H1 (cell line): ENCODE measurements at regions not wholly inside any gene's neighbourhood (a gene's known extent, or its start where the extent isn't known, plus 50 kb on each side); places are given as distances from the start of the nearest gene placed in this dataset.
A peak's percentile ranks its signal among the peaks of the same experiment; 100 is the strongest.

Experiments used
- CTCF ChIA-PET: fragments of 300-600 bp; sonication (Branson Sonifier 250); formaldehyde crosslinking; loops from one replicate; lab custom pipeline; 2021; ENCODE audit not compliant: partially characterized antibody; lab: Charles Lee
- POLR2A ChIA-PET: fragments of 300-600 bp; sonication (Branson Sonifier 250); formaldehyde crosslinking; loops from one replicate; lab custom pipeline; 2021; ENCODE audit warnings: inconsistent platforms; ENCODE audit not compliant: partially characterized antibody; lab: Charles Lee
- DNase-seq, 2 experiments: peaks; one replicate each; pipeline versions ENCODE4 v3.0.0 to v3.0.0-alpha.2; 2010 to 2022; ENCODE audit warnings: low spot score in 2 of 2, low read depth in 1 of 2, mixed read lengths in 1 of 2
- FAIRE-seq: peaks from 2 replicates; lab custom pipeline; 2011; peaks lifted over from hg19 to GRCh38; lab: Jason Lieb, UNC
- H2AFZ ChIP-seq: 2 replicates; pipeline ENCODE4 v1.8.1; 2012; ENCODE audit warnings: low read length, inconsistent platforms
- H2AK5ac ChIP-seq: 2 replicates; pipeline ENCODE4 v1.6.1; 2013; ENCODE audit warnings: low read depth, low read length
- H2BK120ac ChIP-seq: replicated peaks from 2 replicates; pipeline ENCODE3; 2013; ENCODE audit warnings: low read depth, low read length, inconsistent platforms
- H2BK12ac ChIP-seq: 2 replicates; pipeline ENCODE4 v1.6.1; 2013; ENCODE audit warnings: low read depth, low read length
- H2BK15ac ChIP-seq: 2 replicates; pipeline ENCODE4 v1.6.1; 2013; ENCODE audit warnings: low read length
- H2BK20ac ChIP-seq: 2 replicates; pipeline ENCODE4 v1.6.1; 2013; ENCODE audit warnings: low read length
- H2BK5ac ChIP-seq: 2 replicates; pipeline ENCODE4 v1.6.1; 2013; ENCODE audit warnings: low read depth, low read length
- H3K14ac ChIP-seq: 2 replicates; pipeline ENCODE4 v1.6.1; 2013; ENCODE audit warnings: inconsistent platforms; ENCODE audit not compliant: insufficient read length
- H3K18ac ChIP-seq: 2 replicates; pipeline ENCODE4 v1.6.1; 2013; ENCODE audit warnings: low read length; ENCODE audit errors: extremely low read depth
- H3K23ac ChIP-seq: 2 replicates; pipeline ENCODE4 v1.6.1; 2013; ENCODE audit warnings: inconsistent platforms; ENCODE audit not compliant: insufficient read length
- H3K23me2 ChIP-seq: 2 replicates; pipeline ENCODE4 v1.6.1; 2013; ENCODE audit warnings: low read depth, low read length
- H3K27ac ChIP-seq: 2 replicates; pipeline ENCODE4 v1.6.1; 2011; ENCODE audit warnings: low read depth, low read length, inconsistent platforms
- H3K27me3 ChIP-seq, 4 experiments: replicated peaks in 1 of 4; 1 replicate in 1 of 4; 2 replicates in 3 of 4; pipeline versions ENCODE4 v1.6.1 to v1.8.1; 2011 to 2013; ENCODE audit warnings: low read length in 3 of 4, mild to moderate bottlenecking in 3 of 4, inconsistent platforms in 2 of 4, mixed read lengths in 2 of 4, moderate library complexity in 1 of 4; ENCODE audit not compliant: control insufficient read depth in 3 of 4, insufficient read depth in 3 of 4; ENCODE audit errors: extremely low read depth in 1 of 4
- H3K36me3 ChIP-seq, 4 experiments: 2 replicates each; pipeline versions ENCODE4 v1.6.1 to v1.8.1; 2011 to 2013; ENCODE audit warnings: mild to moderate bottlenecking in 4 of 4, low read length in 3 of 4, moderate library complexity in 2 of 4, control low read depth in 1 of 4, inconsistent platforms in 1 of 4; ENCODE audit not compliant: insufficient read depth in 4 of 4, control insufficient read depth in 2 of 4
- H3K4ac ChIP-seq: replicated peaks from 2 replicates; pipeline ENCODE3; 2013; ENCODE audit warnings: low read length, low read depth, mixed read lengths, inconsistent platforms; ENCODE audit not compliant: insufficient read length
- H3K4me1 ChIP-seq, 4 experiments: replicated peaks in 1 of 4; 1 replicate in 1 of 4; 2 replicates in 3 of 4; pipeline versions ENCODE4 v1.6.1 to v1.8.1; 2011 to 2013; ENCODE audit warnings: low read length in 3 of 4, inconsistent platforms in 2 of 4, mixed read lengths in 1 of 4; ENCODE audit not compliant: insufficient read depth in 4 of 4, control insufficient read depth in 3 of 4
- H3K4me2 ChIP-seq, 2 experiments: 2 replicates each; pipeline versions ENCODE4 v1.6.1 to v1.8.1; 2011 to 2013; ENCODE audit warnings: low read depth in 2 of 2, low read length in 2 of 2, control low read depth in 1 of 2, inconsistent platforms in 1 of 2, mild to moderate bottlenecking in 1 of 2; ENCODE audit not compliant: insufficient read depth in 1 of 2
- H3K4me3 ChIP-seq, 4 experiments: fragments of 200-600, 300-600 bp in 1 of 4; sonication (generic), shearing (Covaris generic), sonication (Bioruptor Twin) in 1 of 4; 2 replicates each; pipeline versions ENCODE4 v1.5.1 to v1.8.1; 2011 to 2016; ENCODE audit warnings: low read length in 4 of 4, low read depth in 3 of 4, control low read depth in 2 of 4, inconsistent platforms in 2 of 4, mild to moderate bottlenecking in 2 of 4, mixed read lengths in 1 of 4, moderate library complexity in 1 of 4; ENCODE audit not compliant: insufficient read depth in 2 of 4; ENCODE audit errors: extremely low read depth in 1 of 4
- H3K56ac ChIP-seq: replicated peaks from 2 replicates; pipeline ENCODE3; 2013; ENCODE audit warnings: low read depth, mild to moderate bottlenecking, mixed read lengths, low read length, inconsistent platforms; ENCODE audit not compliant: insufficient read length
- H3K79me1 ChIP-seq: 2 replicates; pipeline ENCODE4 v1.6.1; 2013; ENCODE audit warnings: low read depth, low read length, control low read depth
- H3K79me2 ChIP-seq, 2 experiments: 2 replicates each; pipeline versions ENCODE4 v1.6.1 to v1.8.1; 2012 to 2013; ENCODE audit warnings: low read length in 2 of 2, mild to moderate bottlenecking in 2 of 2, inconsistent platforms in 1 of 2; ENCODE audit not compliant: insufficient read depth in 2 of 2, control insufficient read depth in 1 of 2
- H3K9ac ChIP-seq, 4 experiments: replicated peaks in 1 of 4; 1 replicate in 1 of 4; 2 replicates in 3 of 4; pipeline versions ENCODE4 v1.6.1 to v1.8.1; 2011 to 2013; ENCODE audit warnings: low read depth in 3 of 4, low read length in 3 of 4, control low read depth in 2 of 4, mild to moderate bottlenecking in 2 of 4, moderate library complexity in 2 of 4, inconsistent platforms in 1 of 4; ENCODE audit errors: extremely low read depth in 1 of 4
- H3K9me3 ChIP-seq, 2 experiments: 2 replicates each; pipeline versions ENCODE4 v1.6.1 to v1.8.1; 2012 to 2013; ENCODE audit warnings: mild to moderate bottlenecking in 2 of 2, moderate library complexity in 2 of 2, control low read depth in 1 of 2, inconsistent platforms in 1 of 2, low read depth in 1 of 2, low read length in 1 of 2, mixed read lengths in 1 of 2; ENCODE audit not compliant: insufficient read depth in 2 of 2
- H4K20me1 ChIP-seq, 2 experiments: replicated peaks in 1 of 2; 2 replicates each; pipeline versions ENCODE3 to v1.8.1; 2011 to 2013; ENCODE audit warnings: inconsistent platforms in 2 of 2, low read length in 2 of 2, mild to moderate bottlenecking in 1 of 2; ENCODE audit not compliant: insufficient read depth in 2 of 2, control insufficient read depth in 1 of 2
- H4K5ac ChIP-seq: 2 replicates; pipeline ENCODE4 v1.6.1; 2013; ENCODE audit warnings: low read length, low read depth, mixed read lengths, inconsistent platforms; ENCODE audit not compliant: insufficient read length
- H4K8ac ChIP-seq: 2 replicates; pipeline ENCODE4 v1.8.0; 2013; ENCODE audit warnings: mild to moderate bottlenecking, moderate library complexity, low read length, inconsistent platforms; ENCODE audit not compliant: insufficient read depth; ENCODE audit errors: extremely low read depth
- H4K91ac ChIP-seq: replicated peaks from 2 replicates; pipeline ENCODE3; 2013; ENCODE audit warnings: low read length, mixed read lengths, inconsistent platforms; ENCODE audit not compliant: insufficient read length
- EP300 ChIP-seq, 2 experiments: IDR thresholded peaks; 1 replicate in 1 of 2; 2 replicates in 1 of 2; pipeline ENCODE4 v1.6.1; 2011 to 2012; ENCODE audit warnings: low read depth in 2 of 2, low read length in 2 of 2, mild to moderate bottlenecking in 2 of 2, borderline replicate concordance in 1 of 2, inconsistent platforms in 1 of 2, moderate library complexity in 1 of 2
- GTF2F1 ChIP-seq: IDR thresholded peaks from 2 replicates; pipeline ENCODE4 v1.6.1; 2012; ENCODE audit warnings: low read depth, low read length, improper control_type of control experiment, borderline replicate concordance
- HDAC2 ChIP-seq, 2 experiments: fragments of 300-600 bp in 1 of 2; sonication (generic) in 1 of 2; IDR thresholded peaks; 2 replicates each; pipeline ENCODE4 v1.6.1; 2011 to 2012; ENCODE audit warnings: low read depth in 2 of 2, low read length in 2 of 2, mild to moderate bottlenecking in 2 of 2, moderate library complexity in 2 of 2, borderline replicate concordance in 1 of 2, inconsistent platforms in 1 of 2
- MAFK ChIP-seq: IDR thresholded peaks from 2 replicates; pipeline ENCODE4 v1.6.1; 2012; ENCODE audit warnings: low read depth, mild to moderate bottlenecking, improper control_type of control experiment, low read length
- NRF1 ChIP-seq: IDR thresholded peaks from 2 replicates; pipeline ENCODE4 v1.6.1; 2011; ENCODE audit warnings: mild to moderate bottlenecking, low read depth, low read length, improper control_type of control experiment
- POLR2AphosphoS5 ChIP-seq: IDR thresholded peaks from 2 replicates; pipeline ENCODE4 v1.6.1; 2011; ENCODE audit warnings: low read depth, low read length
- POU5F1 ChIP-seq: IDR thresholded peaks from 2 replicates; pipeline ENCODE4 v1.6.1; 2011; ENCODE audit warnings: low read depth, mild to moderate bottlenecking, low read length, moderate library complexity
- SAP30 ChIP-seq: fragments of 300-600 bp; sonication (generic); IDR thresholded peaks from 2 replicates; pipeline ENCODE4 v1.7.1; 2012; ENCODE audit warnings: low read length, moderate library complexity, mild to moderate bottlenecking, inconsistent platforms; ENCODE audit not compliant: insufficient read depth, insufficient replicate concordance
- SUZ12 ChIP-seq: fragments of 200-600 bp; sonication (generic); IDR thresholded peaks from 2 replicates; pipeline ENCODE4 v1.6.1; 2012; ENCODE audit warnings: mild to moderate bottlenecking, inconsistent platforms, low read length, moderate library complexity, mixed read lengths
- TEAD4 ChIP-seq: IDR thresholded peaks from 2 replicates; pipeline ENCODE4 v1.6.1; 2012; ENCODE audit warnings: low read depth, low read length, inconsistent platforms, mixed read lengths
- USF2 ChIP-seq: IDR thresholded peaks from 2 replicates; pipeline ENCODE4 v1.6.1; 2011; ENCODE audit warnings: low read length, improper control_type of control experiment
- WGBS, 2 experiments: shearing (Covaris generic) in 1 of 2; methylation state at CpG; one replicate each; pipeline versions ENCODE4 v1.1.6 to v1.1.7; 2013 to 2015; ENCODE audit warnings: low lambda C conversion rate in 2 of 2, mixed read lengths in 2 of 2, inconsistent platforms in 1 of 2, low coverage in 1 of 2, missing lambda C conversion rate in 1 of 2; ENCODE audit not compliant: insufficient replicate concordance in 2 of 2, insufficient coverage in 1 of 2, insufficient read length in 1 of 2; ENCODE audit errors: extremely low coverage in 1 of 2, missing lambda C conversion rate in 1 of 2; 5-methylcytosine and 5-hydroxymethylcytosine counted together
- TF ChIP-seq, protein P1 (sequence below): IDR thresholded peaks from 2 replicates; pipeline ENCODE4 v1.6.1; 2012; ENCODE audit warnings: low read length, inconsistent platforms

GRCh38 chr3:5305684-5305989 lies 118.1 kb downstream of the EDEM1 start:
- H3K23me2 ChIP-seq = no peaks in the 10 kb centered on the region
- H3K79me1 ChIP-seq = no peaks in the 10 kb centered on the region
- H4K5ac ChIP-seq = no peak overlapping the region
- no peaks in the 10 kb centered on the region; a peak in 1 of 4 replicates for H3K9me3 ChIP-seq
- CTCF ChIA-PET = interaction anchor here (0.6 to 1.2 kb wide), 4 partner anchors 9 to 269 kb away, joined by 3 to 4 read pairs (median 3); no protein-coding TSS in a partner anchor
- no peaks in the 10 kb centered on the region for H3K36me3 ChIP-seq
- no peak overlapping the region for H2BK12ac ChIP-seq
- TF ChIP-seq SUZ12 (no peak), USF2 (no peak), POLR2AphosphoS5 (no peak), POU5F1 (no peak), SAP30 (no peak), NRF1 (no peak), HDAC2 (IDR thresholded peaks at IDR 0.05; ENCODE audit: borderline replicate concordance in 1 of 2, low read depth in 2 of 2, low read length in 2 of 2) (no peak), TEAD4 (no peak), EP300 (IDR thresholded peaks at IDR 0.05; ENCODE audit: borderline replicate concordance in 1 of 2, low read depth in 2 of 2, low read length in 2 of 2) (no peak), GTF2F1 (no peak), MAFK (no peak)
- TF ChIP-seq, protein P1, sequence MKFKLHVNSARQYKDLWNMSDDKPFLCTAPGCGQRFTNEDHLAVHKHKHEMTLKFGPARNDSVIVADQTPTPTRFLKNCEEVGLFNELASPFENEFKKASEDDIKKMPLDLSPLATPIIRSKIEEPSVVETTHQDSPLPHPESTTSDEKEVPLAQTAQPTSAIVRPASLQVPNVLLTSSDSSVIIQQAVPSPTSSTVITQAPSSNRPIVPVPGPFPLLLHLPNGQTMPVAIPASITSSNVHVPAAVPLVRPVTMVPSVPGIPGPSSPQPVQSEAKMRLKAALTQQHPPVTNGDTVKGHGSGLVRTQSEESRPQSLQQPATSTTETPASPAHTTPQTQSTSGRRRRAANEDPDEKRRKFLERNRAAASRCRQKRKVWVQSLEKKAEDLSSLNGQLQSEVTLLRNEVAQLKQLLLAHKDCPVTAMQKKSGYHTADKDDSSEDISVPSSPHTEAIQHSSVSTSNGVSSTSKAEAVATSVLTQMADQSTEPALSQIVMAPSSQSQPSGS = no peak
- no peak overlapping the region for H3K4ac ChIP-seq
- no peak overlapping the region for H3K18ac ChIP-seq
- H3K79me2 ChIP-seq = no peaks in the 10 kb centered on the region
- H2BK120ac ChIP-seq = no peak overlapping the region
- no peak overlapping the region for H2AK5ac ChIP-seq
- H3K56ac ChIP-seq = no peak overlapping the region
- POLR2A ChIA-PET = no interaction called here
- H3K23ac ChIP-seq = no peak overlapping the region
- no peak for FAIRE-seq
- H4K91ac ChIP-seq = no peak overlapping the region
- peak overlapping the region; percentile 82; the same call in 1 of the 2 replicates for H2AFZ ChIP-seq
- H3K27ac ChIP-seq = no peak overlapping the region
- H3K14ac ChIP-seq = no peak overlapping the region
- DNase-seq = no peak
- H3K27me3 ChIP-seq = no peaks in the 10 kb centered on the region
- no peak overlapping the region for H2BK15ac ChIP-seq
- H2BK20ac ChIP-seq = no peak overlapping the region
- H3K4me3 ChIP-seq = no peak overlapping the region
- no peaks in the 10 kb centered on the region for H4K20me1 ChIP-seq
- no peak overlapping the region for H2BK5ac ChIP-seq
- H3K4me2 ChIP-seq = no peak overlapping the region
- 85% methylated on average over 3 of the region's 3 CpGs; no CpG with 5 or more reads in 1 of the 2 experiments for WGBS, 2 experiments
- no peak overlapping the region for H4K8ac ChIP-seq
- no peaks in the 10 kb centered on the region for H3K4me1 ChIP-seq
- no peak overlapping the region for H3K9ac ChIP-seq
